ENCODE measurements at regions not wholly inside any gene's neighbourhood (a gene's known extent, or its start where the extent isn't known, plus 50 kb on each side); places are given as distances from the start of the nearest gene placed in this dataset.

DNA sequence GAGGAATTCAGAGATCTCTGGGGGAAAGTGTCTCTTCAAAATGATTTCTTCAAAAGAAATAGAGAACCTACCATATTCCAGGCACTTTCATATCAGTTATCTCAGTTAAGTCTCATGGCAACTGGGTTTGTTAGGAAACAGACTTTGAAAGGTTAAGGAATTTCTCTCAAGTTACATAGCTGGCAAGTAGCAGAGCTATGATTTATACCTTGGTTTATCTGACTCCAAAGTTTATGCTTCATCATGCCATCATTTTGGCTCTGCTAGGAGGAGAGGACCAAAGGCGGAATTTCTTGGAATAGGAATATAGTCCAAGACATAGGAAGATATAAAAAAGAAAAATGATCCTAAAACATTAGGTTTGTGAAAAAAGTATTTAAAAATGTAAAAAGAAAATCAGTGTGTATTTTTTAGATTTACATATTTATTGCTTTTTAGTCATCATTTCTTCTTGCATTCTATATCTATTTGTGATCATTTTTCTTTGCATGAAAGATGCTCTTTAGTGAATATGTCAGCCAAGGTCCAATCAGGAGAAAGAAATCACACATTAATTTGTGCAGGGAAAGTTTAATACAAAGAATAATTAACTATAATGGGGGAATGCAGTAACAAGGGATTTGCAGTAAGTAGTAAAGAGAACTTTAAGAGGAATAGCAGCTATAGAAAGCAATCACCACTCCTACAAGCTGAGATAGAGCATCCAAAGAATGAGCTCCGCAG is 199.1 kb upstream of the ZBED5 start:
- TF ChIP-seq, protein P1, sequence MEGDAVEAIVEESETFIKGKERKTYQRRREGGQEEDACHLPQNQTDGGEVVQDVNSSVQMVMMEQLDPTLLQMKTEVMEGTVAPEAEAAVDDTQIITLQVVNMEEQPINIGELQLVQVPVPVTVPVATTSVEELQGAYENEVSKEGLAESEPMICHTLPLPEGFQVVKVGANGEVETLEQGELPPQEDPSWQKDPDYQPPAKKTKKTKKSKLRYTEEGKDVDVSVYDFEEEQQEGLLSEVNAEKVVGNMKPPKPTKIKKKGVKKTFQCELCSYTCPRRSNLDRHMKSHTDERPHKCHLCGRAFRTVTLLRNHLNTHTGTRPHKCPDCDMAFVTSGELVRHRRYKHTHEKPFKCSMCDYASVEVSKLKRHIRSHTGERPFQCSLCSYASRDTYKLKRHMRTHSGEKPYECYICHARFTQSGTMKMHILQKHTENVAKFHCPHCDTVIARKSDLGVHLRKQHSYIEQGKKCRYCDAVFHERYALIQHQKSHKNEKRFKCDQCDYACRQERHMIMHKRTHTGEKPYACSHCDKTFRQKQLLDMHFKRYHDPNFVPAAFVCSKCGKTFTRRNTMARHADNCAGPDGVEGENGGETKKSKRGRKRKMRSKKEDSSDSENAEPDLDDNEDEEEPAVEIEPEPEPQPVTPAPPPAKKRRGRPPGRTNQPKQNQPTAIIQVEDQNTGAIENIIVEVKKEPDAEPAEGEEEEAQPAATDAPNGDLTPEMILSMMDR (IDR thresholded peaks at IDR 0.05; ENCODE audit: insufficient read depth, low read length, missing control alignments) = no peak
- ChIA-PET CTCF (interaction anchor here (1.1 to 1.3 kb wide), 2 partner anchors 21 to 731 kb away, joined by 3 to 4 read pairs; no protein-coding TSS in a partner anchor), POLR2A (no interaction called here)

GRCh38 chr11:11056316-11056715 is 198.5 kb upstream of the ZBED5 start:
- no peak overlapping the region for H3K4me3 ChIP-seq (ENCODE audit: low read depth, low read length)
- no peak for DNase-seq (ENCODE audit: low read depth, low spot score)
- ChIA-PET POLR2A (no interaction called here), CTCF (interaction anchor here (1.1 to 1.3 kb wide), 2 partner anchors 20 to 731 kb away, joined by 3 to 4 read pairs; no protein-coding TSS in a partner anchor)
- TF ChIP-seq, protein P1 (IDR thresholded peaks at IDR 0.05; ENCODE audit: insufficient read depth, low read length, missing control alignments) = no peak

More for the DNA sequence above, 199.1 kb upstream of the ZBED5 start:
- no peak overlapping the region for H3K4me3 ChIP-seq (ENCODE audit: low read depth, low read length)
- no peak for DNase-seq (ENCODE audit: low read depth, low spot score)

GRCh38 chr11:11047851-11048610 is 190.2 kb upstream of the ZBED5 start:
- TF ChIP-seq, protein P1 (IDR thresholded peaks at IDR 0.05; ENCODE audit: insufficient read depth, low read length, missing control alignments) = no peak
- POLR2A ChIA-PET = no interaction called here
- H3K4me3 ChIP-seq (ENCODE audit: low read depth, low read length) = no peak overlapping the region
- CTCF ChIA-PET = interaction anchor here (1.3 kb wide), 2 partner anchors 19 to 20 kb away, joined by 3 read pairs; no protein-coding TSS in a partner anchor
- no peak for DNase-seq (ENCODE audit: low read depth, low spot score)

DNA sequence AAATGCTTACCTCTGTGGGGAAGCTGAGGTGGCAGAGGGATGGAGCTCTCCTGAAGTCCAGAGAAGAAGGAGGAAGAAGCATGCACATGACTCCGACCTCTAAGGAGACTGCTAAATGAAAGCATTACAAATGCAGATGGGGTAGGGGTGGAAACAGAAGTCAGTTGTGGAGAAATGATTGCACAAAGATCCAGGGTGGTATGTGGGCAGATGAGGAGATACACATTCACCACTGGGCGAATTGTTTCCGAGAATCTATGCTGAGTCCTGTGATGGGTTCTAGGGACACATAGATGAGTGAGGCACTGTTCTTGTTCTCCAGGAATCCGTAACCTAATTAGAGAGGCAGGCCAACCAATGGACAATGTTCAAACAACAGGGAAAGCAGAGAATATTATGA is 188.9 kb upstream of the ZBED5 start:
- POLR2A ChIA-PET = no interaction called here
- no peak overlapping the region for H3K4me3 ChIP-seq (ENCODE audit: low read depth, low read length)
- TF ChIP-seq, protein P1 (IDR thresholded peaks at IDR 0.05; ENCODE audit: insufficient read depth, low read length, missing control alignments) = no peak
- DNase-seq (ENCODE audit: low read depth, low spot score) = no peak
- CTCF ChIA-PET = no interaction called here

- ChIA-PET CTCF (interaction anchor here (1.3 to 14.0 kb wide), 3 partner anchors 9 to 742 kb away, joined by 8 to 129 read pairs (median 8); no protein-coding TSS in a partner anchor), POLR2A (no interaction called here)
- TF ChIP-seq, protein P1 (IDR thresholded peaks at IDR 0.05; ENCODE audit: insufficient read depth, low read length, missing control alignments) = no peak
- no peak overlapping the region for H3K4me3 ChIP-seq (ENCODE audit: low read depth, low read length)
- no peak for DNase-seq (ENCODE audit: low read depth, low spot score)
Observed at GRCh38 chr11:11045156-11045930, 187.5 kb upstream of the ZBED5 start.
